B cell (primary cell): ENCODE measurements at regions not wholly inside any gene's neighbourhood (a gene's known extent, or its start where the extent isn't known, plus 50 kb on each side); places are given as distances from the start of the nearest gene placed in this dataset.

Experiments
- ATAC-seq: fragments of 200-7000 bp; cut with Tn5 transposase; one replicate; pipeline ENCODE4 v1.10.0; 2021; ENCODE audit warnings: low read depth, mild to moderate bottlenecking, moderate number of reproducible peaks, moderate library complexity
- CTCF ChIA-PET: fragments of 350-600 bp; sonication (Branson Sonifier 250); formaldehyde crosslinking; loops from one replicate; lab custom pipeline; 2021; ENCODE audit warnings: antibody characterized with exemption, inconsistent platforms; lab: Charles Lee
- POLR2A ChIA-PET: fragments of 350-600 bp; sonication (Branson Sonifier 250); formaldehyde crosslinking; loops from one replicate; lab custom pipeline; 2021; ENCODE audit warnings: antibody characterized with exemption; lab: Charles Lee
- DNase-seq: peaks from one replicate; pipeline ENCODE4 v3.0.0; 2013
- H2AFZ ChIP-seq: 2 replicates; pipeline ENCODE4 v1.6.1; 2012; ENCODE audit warnings: mild to moderate bottlenecking, low read depth, low read length; ENCODE audit not compliant: insufficient read depth, poor library complexity, severe bottlenecking
- H3K27ac ChIP-seq, 2 donors: 1 replicate in 1 of 2; 2 replicates in 1 of 2; pipeline ENCODE4 v1.5.1; 2012 to 2013; ENCODE audit warnings: low read length in 2 of 2, mild to moderate bottlenecking in 2 of 2, moderate library complexity in 1 of 2
- H3K27me3 ChIP-seq, 4 experiments: fragments of 200-600 bp in 1 of 4; sonication (generic) in 1 of 4; replicated peaks in 1 of 4; 1 replicate in 2 of 4; 2 replicates in 2 of 4; pipeline versions ENCODE4 v1.6.1 to v1.7.0; 2013 to 2016; ENCODE audit warnings: low read length in 3 of 4, mild to moderate bottlenecking in 2 of 4, mixed read lengths in 1 of 4, moderate library complexity in 1 of 4; ENCODE audit not compliant: insufficient read depth in 4 of 4, control insufficient read depth in 3 of 4; ENCODE audit errors: control extremely low read depth in 1 of 4
- H3K36me3 ChIP-seq, 2 experiments: replicated peaks in 1 of 2; 1 replicate in 1 of 2; 2 replicates in 1 of 2; pipeline versions ENCODE4 v1.6.1 to v1.7.1; 2013; ENCODE audit warnings: low read length in 1 of 2; ENCODE audit not compliant: insufficient read depth in 2 of 2, control insufficient read depth in 1 of 2; ENCODE audit errors: control extremely low read depth in 1 of 2, extremely low read depth in 1 of 2
- H3K4me1 ChIP-seq, 2 donors: fragments of 200-600 bp in 1 of 2; sonication (generic) in 1 of 2; 1 replicate in 1 of 2; 2 replicates in 1 of 2; pipeline versions ENCODE4 v1.5.1 to v1.6.1; 2013 to 2017; ENCODE audit warnings: low read length in 2 of 2; ENCODE audit not compliant: control insufficient read depth in 2 of 2, insufficient read depth in 2 of 2
- H3K4me2 ChIP-seq: replicated peaks from 2 replicates; pipeline ENCODE3; 2012; ENCODE audit warnings: mild to moderate bottlenecking, low read depth, low read length; ENCODE audit not compliant: poor library complexity, severe bottlenecking
- H3K4me3 ChIP-seq, 5 experiments: fragments of 200-600 bp in 1 of 5; sonication (generic) in 1 of 5; 1 replicate in 3 of 5; 2 replicates in 2 of 5; pipeline versions ENCODE4 v1.5.1 to v1.7.0; 2011 to 2016; ENCODE audit warnings: low read length in 4 of 5, mild to moderate bottlenecking in 4 of 5, low read depth in 2 of 5, control low read depth in 1 of 5, moderate library complexity in 1 of 5; ENCODE audit not compliant: insufficient read depth in 1 of 5; ENCODE audit errors: control extremely low read depth in 1 of 5, extremely low read depth in 1 of 5
- H3K79me2 ChIP-seq: fragments of 200-600 bp; sonication (generic); one replicate; pipeline ENCODE4 v1.6.0; 2016; ENCODE audit warnings: low read length; ENCODE audit not compliant: control insufficient read depth, insufficient read depth
- H3K9ac ChIP-seq: fragments of 200-600 bp; sonication (generic); 2 replicates; pipeline ENCODE4 v1.6.1; 2017; ENCODE audit warnings: mild to moderate bottlenecking, low read length, moderate library complexity
- H3K9me3 ChIP-seq, 3 donors: one replicate each; pipeline versions ENCODE4 v1.6.1 to v1.7.1; 2013; ENCODE audit warnings: low read length in 2 of 3; ENCODE audit not compliant: control insufficient read depth in 2 of 3, insufficient read depth in 1 of 3; ENCODE audit errors: control extremely low read depth in 1 of 3
- H4K20me1 ChIP-seq: 2 replicates; pipeline ENCODE4 v1.6.0; 2012; ENCODE audit warnings: mild to moderate bottlenecking, low read length; ENCODE audit not compliant: insufficient read depth, control insufficient read depth, poor library complexity, severe bottlenecking
- H3K27ac Mint-ChIP-seq: one replicate; pipeline ENCODE4 v1.8.0; 2021; ENCODE audit warnings: mixed read lengths
- H3K27me3 Mint-ChIP-seq: one replicate; pipeline ENCODE4 v1.8.0; 2021; ENCODE audit warnings: mixed read lengths
- H3K4me1 Mint-ChIP-seq: one replicate; pipeline ENCODE4 v1.8.0; 2021; ENCODE audit warnings: mixed read lengths
- H3K4me3 Mint-ChIP-seq: one replicate; pipeline ENCODE4 v1.8.0; 2021; ENCODE audit warnings: mixed read lengths
- H3K9me3 Mint-ChIP-seq: one replicate; pipeline ENCODE4 v1.8.0; 2022; ENCODE audit warnings: mixed read lengths; ENCODE audit not compliant: insufficient read depth
- EZH2 ChIP-seq: IDR thresholded peaks from 2 replicates; pipeline ENCODE4 v1.6.1; 2012; ENCODE audit warnings: borderline replicate concordance, low read depth, mild to moderate bottlenecking, moderate library complexity, low read length; ENCODE audit not compliant: insufficient read depth, poor library complexity, severe bottlenecking
- WGBS: methylation state at CpG from one replicate; pipeline ENCODE4 v1.1.5; 2013; ENCODE audit warnings: missing lambda C conversion rate; ENCODE audit not compliant: insufficient coverage; 5-methylcytosine and 5-hydroxymethylcytosine counted together
- intact Hi-C: fragments of 100-400 bp; cut with micrococcal nuclease; formaldehyde crosslinking; loops from one replicate; pipeline ENCODE4 v1.10.0; 2022
- TF ChIP-seq, protein P1 (sequence below): fragments of 200-600 bp; IDR thresholded peaks from one replicate; pipeline ENCODE4 v1.8.0; 2022; ENCODE audit warnings: antibody characterized with exemption, mild to moderate bottlenecking

GRCh38 chr12:124391340-124392261, 96.7 kb downstream of the RFLNA start:
- H3K4me2 ChIP-seq = peak overlapping the region; percentile 86
- DNase-seq = peak; percentile 88
- peaks cover 20% of the 10 kb centered on the region for H3K79me2 ChIP-seq
- ATAC-seq = peak; percentile 74
- no peaks in the 10 kb centered on the region for H3K27me3 Mint-ChIP-seq
- H3K36me3 ChIP-seq = peaks cover 0 to 24% of the 10 kb centered on the region in 2 experiments
- H3K27ac ChIP-seq = peak overlapping the region; percentile 63 to 86
- H3K27ac Mint-ChIP-seq = peak overlapping the region; percentile 74
- ChIA-PET CTCF (interaction anchor here (0.7 to 1.7 kb wide), 7 partner anchors 8 to 75 kb away, joined by 3 to 7 read pairs (median 4); no protein-coding TSS in a partner anchor), POLR2A (interaction anchor here (0.7 to 1.4 kb wide), 2 partner anchors 75 to 104 kb away, joined by 3 to 4 read pairs; no protein-coding TSS in a partner anchor)
- intact Hi-C loops = loop anchor here (1.0 to 10.0 kb wide), 7 partner anchors 62 to 471 kb away; partner anchors contain the start of genes NCOR2 and SCARB1
- H3K9me3 Mint-ChIP-seq = no peaks in the 10 kb centered on the region
- WGBS = 15% methylated on average over 30 of the region's 35 CpGs
- peak overlapping the region; percentile 26 to 63 (median 31) for H3K4me3 ChIP-seq
- peak overlapping the region; percentile 94 for H3K4me3 Mint-ChIP-seq
- H4K20me1 ChIP-seq = peaks cover 96% of the 10 kb centered on the region
- peaks cover 39 to 49% of the 10 kb centered on the region in 2 donors for H3K4me1 ChIP-seq
- no peak overlapping the region for H2AFZ ChIP-seq
- H3K4me1 Mint-ChIP-seq = peaks cover 39% of the 10 kb centered on the region
- H3K9ac ChIP-seq = peak overlapping the region; percentile 62
- peaks cover 0 to 3% (median 0%) of the 10 kb centered on the region in 3 donors for H3K9me3 ChIP-seq
- no peaks in the 10 kb centered on the region for H3K27me3 ChIP-seq
- TF ChIP-seq, protein P1, sequence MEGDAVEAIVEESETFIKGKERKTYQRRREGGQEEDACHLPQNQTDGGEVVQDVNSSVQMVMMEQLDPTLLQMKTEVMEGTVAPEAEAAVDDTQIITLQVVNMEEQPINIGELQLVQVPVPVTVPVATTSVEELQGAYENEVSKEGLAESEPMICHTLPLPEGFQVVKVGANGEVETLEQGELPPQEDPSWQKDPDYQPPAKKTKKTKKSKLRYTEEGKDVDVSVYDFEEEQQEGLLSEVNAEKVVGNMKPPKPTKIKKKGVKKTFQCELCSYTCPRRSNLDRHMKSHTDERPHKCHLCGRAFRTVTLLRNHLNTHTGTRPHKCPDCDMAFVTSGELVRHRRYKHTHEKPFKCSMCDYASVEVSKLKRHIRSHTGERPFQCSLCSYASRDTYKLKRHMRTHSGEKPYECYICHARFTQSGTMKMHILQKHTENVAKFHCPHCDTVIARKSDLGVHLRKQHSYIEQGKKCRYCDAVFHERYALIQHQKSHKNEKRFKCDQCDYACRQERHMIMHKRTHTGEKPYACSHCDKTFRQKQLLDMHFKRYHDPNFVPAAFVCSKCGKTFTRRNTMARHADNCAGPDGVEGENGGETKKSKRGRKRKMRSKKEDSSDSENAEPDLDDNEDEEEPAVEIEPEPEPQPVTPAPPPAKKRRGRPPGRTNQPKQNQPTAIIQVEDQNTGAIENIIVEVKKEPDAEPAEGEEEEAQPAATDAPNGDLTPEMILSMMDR = no peak
- TF ChIP-seq EZH2 = no peak
